Left ventricle myocardium inferior (tissue), 1 donor: ENCODE measurements at regions not wholly inside any gene's neighbourhood (a gene's known extent, or its start where the extent isn't known, plus 50 kb on each side); places are given as distances from the start of the nearest gene placed in this dataset.

Experiments
- DNase-seq: peaks from one replicate; pipeline ENCODE4 v3.0.0-alpha.2; 2020
- H3K27ac ChIP-seq: fragments of 200-600 bp; replicated peaks from 2 replicates; pipeline ENCODE4 v1.8.0; 2021
- H3K27me3 ChIP-seq: fragments of 200-600 bp; 2 replicates; pipeline ENCODE4 v1.8.0; 2021; ENCODE audit warnings: low read depth
- H3K36me3 ChIP-seq: fragments of 200-600 bp; 2 replicates; pipeline ENCODE4 v1.8.0; 2021
- H3K4me1 ChIP-seq: fragments of 200-600 bp; 2 replicates; pipeline ENCODE4 v1.8.0; 2021
- H3K4me3 ChIP-seq: fragments of 200-600 bp; 2 replicates; pipeline ENCODE4 v1.8.0; 2021; ENCODE audit warnings: mild to moderate bottlenecking, moderate library complexity
- H3K9me3 ChIP-seq: fragments of 200-600 bp; replicated peaks from 2 replicates; pipeline ENCODE4 v1.8.0; 2021
- CTCF ChIP-seq: fragments of 200-600 bp; IDR thresholded peaks from 2 replicates; pipeline ENCODE4 v1.8.0; 2021; ENCODE audit warnings: antibody characterized with exemption, mild to moderate bottlenecking, borderline replicate concordance
- intact Hi-C: fragments of 100-400 bp; cut with micrococcal nuclease; formaldehyde crosslinking; loops from one replicate; pipeline ENCODE4 v1.11.0; 2022
- donor health status: DM: no; HTN: yes; CAD: no; lungs with severe emphysema.

GRCh38 chr12:77682488-77682887, 148.2 kb upstream of the NAV3 start:
- no peaks in the 10 kb centered on the region for H3K27me3 ChIP-seq
- intact Hi-C loops: no loop called here
- no peak overlapping the region for H3K4me3 ChIP-seq
- TF ChIP-seq CTCF: no peak
- DNase-seq: no peak
- H3K9me3 ChIP-seq: no peaks in the 10 kb centered on the region
- H3K27ac ChIP-seq: no peak overlapping the region
- H3K36me3 ChIP-seq: no peaks in the 10 kb centered on the region
- H3K4me1 ChIP-seq: peaks cover 4% of the 10 kb centered on the region

DNA sequence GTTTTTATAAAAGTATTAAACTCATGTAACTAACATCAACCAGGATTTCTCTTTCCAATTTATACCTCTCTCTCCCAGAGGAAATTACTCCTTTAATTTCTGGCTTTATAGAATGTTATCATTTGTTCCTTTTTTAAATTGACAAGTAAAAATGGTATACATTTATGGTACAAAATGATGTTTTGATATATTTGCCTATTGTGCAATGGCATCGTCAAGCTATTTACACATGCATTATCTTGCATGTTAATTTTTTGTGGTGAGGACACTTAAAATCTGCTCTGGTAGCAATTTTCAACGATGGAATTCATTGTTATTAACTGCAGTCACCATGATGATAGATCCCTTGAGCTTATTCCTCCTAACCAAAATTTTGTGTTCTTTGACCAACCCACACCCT, 149.0 kb upstream of the NAV3 start:
- H3K36me3 ChIP-seq: no peaks in the 10 kb centered on the region
- no peak overlapping the region for H3K27ac ChIP-seq
- TF ChIP-seq CTCF: no peak
- no peaks in the 10 kb centered on the region for H3K9me3 ChIP-seq
- no peaks in the 10 kb centered on the region for H3K27me3 ChIP-seq
- DNase-seq: no peak
- no peak overlapping the region for H3K4me3 ChIP-seq
- peaks cover 4% of the 10 kb centered on the region for H3K4me1 ChIP-seq
- intact Hi-C loops: no loop called here

GRCh38 chr12:77679686-77680085, 151.0 kb upstream of the NAV3 start:
- intact Hi-C loops: no loop called here

GRCh38 chr12:77678621-77679020, 152.1 kb upstream of the NAV3 start:
- H3K4me3 ChIP-seq: no peak overlapping the region
- no peaks in the 10 kb centered on the region for H3K9me3 ChIP-seq
- no peak overlapping the region for H3K27ac ChIP-seq
- intact Hi-C loops: no loop called here
- H3K27me3 ChIP-seq: no peaks in the 10 kb centered on the region
- H3K36me3 ChIP-seq: no peaks in the 10 kb centered on the region
- H3K4me1 ChIP-seq: no peaks in the 10 kb centered on the region
- TF ChIP-seq CTCF: no peak
- DNase-seq: no peak

More at GRCh38 chr12:77679686-77680085, 151.0 kb upstream of the NAV3 start:
- no peak overlapping the region for H3K27ac ChIP-seq
- H3K9me3 ChIP-seq: no peaks in the 10 kb centered on the region
- no peak for DNase-seq
- no peaks in the 10 kb centered on the region for H3K27me3 ChIP-seq
- H3K4me1 ChIP-seq: peaks cover under 1% of the 10 kb centered on the region
- no peak for TF ChIP-seq CTCF
- no peaks in the 10 kb centered on the region for H3K36me3 ChIP-seq
- H3K4me3 ChIP-seq: no peak overlapping the region

GRCh38 chr12:77667101-77667500, 163.6 kb upstream of the NAV3 start:
- no peak for DNase-seq
- Histone ChIP-seq H3K4me3 (no peak overlapping the region), H3K4me1 (no peaks in the 10 kb centered on the region), H3K27me3 (no peaks in the 10 kb centered on the region), H3K36me3 (no peaks in the 10 kb centered on the region), H3K9me3 (no peaks in the 10 kb centered on the region), H3K27ac (no peak overlapping the region)
- no peak for TF ChIP-seq CTCF
- intact Hi-C loops: no loop called here

- Histone ChIP-seq H3K4me1 (no peaks in the 10 kb centered on the region), H3K36me3 (no peaks in the 10 kb centered on the region), H3K27me3 (no peaks in the 10 kb centered on the region), H3K27ac (no peak overlapping the region), H3K4me3 (no peak overlapping the region), H3K9me3 (no peaks in the 10 kb centered on the region)
- no peak for DNase-seq
- TF ChIP-seq CTCF: no peak
- intact Hi-C loops: no loop called here
Observed at GRCh38 chr12:77648716-77649115, 182.0 kb upstream of the NAV3 start.
